HG03520 (cell line): ENCODE measurements at regions not wholly inside any gene's neighbourhood (a gene's known extent, or its start where the extent isn't known, plus 50 kb on each side); places are given as distances from the start of the nearest gene placed in this dataset.
"Not testable (repeated sequence)": the region's sequence is repeated elsewhere in the genome, so short reads cannot be mapped to it uniquely, and the experiment has no call there.

Experiments used
- ATAC-seq: cut with Tn5 transposase; IDR thresholded peaks from one replicate; pipeline ENCODE4 v1.9.1; 2021; ENCODE audit warnings: mild to moderate bottlenecking, moderate library complexity; ENCODE audit not compliant: unreplicated experiment

GRCh38 chr1:101366513-101367215 is 129.8 kb downstream of the S1PR1 start:
- ATAC-seq = no peak

- no peak for ATAC-seq
Measured at GRCh38 chr1:101367630-101368029, 130.8 kb downstream of the S1PR1 start.

GRCh38 chr1:101370488-101370887 is 133.7 kb downstream of the S1PR1 start:
- no peak for ATAC-seq

- ATAC-seq = peak; percentile 93
Measured at GRCh38 chr1:101371259-101371658, 134.4 kb downstream of the S1PR1 start.

- ATAC-seq = no peak
Measured at GRCh38 chr1:101373570-101373969, 136.8 kb downstream of the S1PR1 start.

GRCh38 chr1:101375448-101375847 is 138.6 kb downstream of the S1PR1 start:
- ATAC-seq = not testable (repeated sequence)

- ATAC-seq = no peak
Measured at GRCh38 chr1:101376121-101377083, 139.6 kb downstream of the S1PR1 start.

- no peak for ATAC-seq
Measured at GRCh38 chr1:101377084-101377835, 140.4 kb downstream of the S1PR1 start.

- ATAC-seq = no peak
Measured at GRCh38 chr1:101379037-101379436, 142.2 kb downstream of the S1PR1 start.

- ATAC-seq = peak; percentile 86
Measured at GRCh38 chr1:101379950-101380349, 143.1 kb downstream of the S1PR1 start.

GRCh38 chr1:101382135-101382534 is 145.3 kb downstream of the S1PR1 start:
- ATAC-seq = no peak

- ATAC-seq = peak; percentile 88
Measured at GRCh38 chr1:101388904-101389546, 152.2 kb downstream of the S1PR1 start.

- ATAC-seq = no peak
Measured at GRCh38 chr1:101389547-101389929, 152.7 kb downstream of the S1PR1 start.

GRCh38 chr1:101392552-101392951 is 155.7 kb downstream of the S1PR1 start:
- ATAC-seq = no peak

GRCh38 chr1:101394041-101394440 is 157.2 kb downstream of the S1PR1 start:
- no peak for ATAC-seq

- no peak for ATAC-seq
Measured at GRCh38 chr1:101399222-101399621, 162.4 kb downstream of the S1PR1 start.

- no peak for ATAC-seq
Measured at GRCh38 chr1:101406271-101406670, 169.5 kb downstream of the S1PR1 start.

- ATAC-seq = no peak
Measured at GRCh38 chr1:101406681-101407080, 169.9 kb downstream of the S1PR1 start.

GRCh38 chr1:101407505-101408211 is 170.8 kb downstream of the S1PR1 start:
- peak; percentile 71 for ATAC-seq
